GM13977 (cell line): ENCODE measurements at regions not wholly inside any gene's neighbourhood (a gene's known extent, or its start where the extent isn't known, plus 50 kb on each side); places are given as distances from the start of the nearest gene placed in this dataset.

Experiments used
- DNase-seq: peaks from one replicate; pipeline ENCODE4 v3.0.0; 2012; ENCODE audit warnings: low spot score
- in situ Hi-C: fragments of 300-500 bp; cut with MboI; formaldehyde crosslinking; loops from one replicate; pipeline ENCODE4 v1.12.0; 2022; ENCODE audit warnings: low sequenced_read_pairs, low pct_unique_long_range_greater_than_20kb, mixed read lengths, inconsistent platforms; ENCODE audit not compliant: unreplicated experiment
- TF ChIP-seq, protein P1 (sequence below): IDR thresholded peaks from 2 replicates; pipeline ENCODE4 v1.5.1; 2012; ENCODE audit warnings: mild to moderate bottlenecking, control low read depth; ENCODE audit not compliant: insufficient read depth; ENCODE audit errors: extremely low read depth, missing control alignments

DNA sequence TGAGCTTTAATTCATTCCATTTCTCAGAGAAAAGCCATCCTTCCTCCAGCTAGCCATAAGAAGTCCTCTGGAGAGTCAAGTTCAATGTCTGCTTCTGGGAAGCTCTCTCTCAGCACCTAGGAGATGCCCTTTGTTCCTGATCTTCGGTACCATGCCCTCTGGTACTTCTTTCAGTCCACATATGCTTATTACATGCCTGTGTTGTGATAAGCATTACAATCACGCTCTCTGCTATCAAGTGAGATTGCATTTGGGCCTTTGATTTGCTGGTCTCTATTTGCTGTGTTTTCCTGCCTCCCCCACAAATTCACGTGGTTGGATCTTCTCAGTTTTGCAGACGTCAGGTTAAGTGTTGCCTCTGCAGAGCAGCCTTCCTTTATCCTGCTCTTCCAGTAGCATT lies 178.1 kb downstream of the TOX3 start:
- in situ Hi-C loops, result no loop called here
- DNase-seq, result no peak
- TF ChIP-seq, protein P1, sequence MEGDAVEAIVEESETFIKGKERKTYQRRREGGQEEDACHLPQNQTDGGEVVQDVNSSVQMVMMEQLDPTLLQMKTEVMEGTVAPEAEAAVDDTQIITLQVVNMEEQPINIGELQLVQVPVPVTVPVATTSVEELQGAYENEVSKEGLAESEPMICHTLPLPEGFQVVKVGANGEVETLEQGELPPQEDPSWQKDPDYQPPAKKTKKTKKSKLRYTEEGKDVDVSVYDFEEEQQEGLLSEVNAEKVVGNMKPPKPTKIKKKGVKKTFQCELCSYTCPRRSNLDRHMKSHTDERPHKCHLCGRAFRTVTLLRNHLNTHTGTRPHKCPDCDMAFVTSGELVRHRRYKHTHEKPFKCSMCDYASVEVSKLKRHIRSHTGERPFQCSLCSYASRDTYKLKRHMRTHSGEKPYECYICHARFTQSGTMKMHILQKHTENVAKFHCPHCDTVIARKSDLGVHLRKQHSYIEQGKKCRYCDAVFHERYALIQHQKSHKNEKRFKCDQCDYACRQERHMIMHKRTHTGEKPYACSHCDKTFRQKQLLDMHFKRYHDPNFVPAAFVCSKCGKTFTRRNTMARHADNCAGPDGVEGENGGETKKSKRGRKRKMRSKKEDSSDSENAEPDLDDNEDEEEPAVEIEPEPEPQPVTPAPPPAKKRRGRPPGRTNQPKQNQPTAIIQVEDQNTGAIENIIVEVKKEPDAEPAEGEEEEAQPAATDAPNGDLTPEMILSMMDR, result no peak

DNA sequence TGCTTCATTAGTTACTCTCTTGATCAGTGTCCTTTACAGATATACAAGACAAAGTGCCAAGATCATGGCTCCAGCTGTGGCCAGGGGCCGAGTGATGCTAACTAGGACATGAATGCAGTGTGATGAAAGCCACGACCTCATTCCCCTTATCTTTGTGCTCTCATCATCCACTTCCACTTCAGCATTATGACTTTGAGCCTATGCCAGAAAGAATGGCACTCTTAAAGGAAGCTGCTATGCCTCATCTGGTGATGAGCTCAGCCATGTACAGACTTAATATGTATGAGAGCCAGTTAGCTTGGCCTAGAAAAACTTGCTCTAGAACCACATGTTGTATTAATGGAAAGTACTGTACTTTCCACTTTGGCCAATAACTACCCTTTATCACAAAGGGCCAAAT lies 179.1 kb downstream of the TOX3 start:
- DNase-seq, result no peak
- TF ChIP-seq, protein P1, result no peak
- in situ Hi-C loops, result no loop called here

DNA sequence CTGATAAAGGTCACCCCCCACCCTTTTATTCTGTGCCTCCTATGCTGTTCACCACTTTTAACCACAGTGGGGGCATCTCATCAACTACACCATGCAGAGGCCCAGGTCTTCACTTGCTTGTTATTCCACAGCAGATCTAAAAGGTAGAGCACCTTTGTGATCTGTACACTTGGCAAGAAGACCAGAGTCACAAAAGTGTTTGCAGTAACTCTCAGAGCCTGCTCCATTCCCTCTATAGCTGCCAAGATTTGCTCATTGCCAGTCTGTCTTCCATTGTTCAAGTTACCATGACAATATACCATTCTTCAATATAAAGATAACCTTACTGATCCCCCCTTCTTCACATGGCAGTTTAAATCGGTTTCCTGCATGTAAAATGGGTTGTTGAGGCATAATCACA lies 180.0 kb downstream of the TOX3 start:
- no peak for DNase-seq
- in situ Hi-C loops, result no loop called here

DNA sequence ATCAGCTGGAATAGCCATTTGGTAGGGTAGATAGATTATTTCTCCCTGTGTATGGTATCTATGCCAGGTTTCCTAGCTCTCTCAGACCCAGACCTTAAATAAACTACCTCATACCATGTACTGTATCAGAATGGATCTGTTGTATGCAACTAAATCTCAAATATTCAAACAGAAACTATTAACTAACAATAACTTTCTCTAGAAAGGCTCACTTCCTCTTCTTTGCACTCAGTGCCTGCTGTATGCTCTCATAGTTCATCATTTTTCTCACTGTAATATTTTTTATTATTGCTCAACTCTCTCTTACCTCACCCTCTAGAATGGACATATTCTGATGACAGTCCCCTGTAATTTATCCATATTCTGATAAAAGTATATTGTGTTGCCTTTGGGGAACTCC lies 182.4 kb downstream of the TOX3 start:
- DNase-seq, result no peak
- in situ Hi-C loops, result no loop called here
- TF ChIP-seq, protein P1, result no peak

More for the DNA sequence above, 180.0 kb downstream of the TOX3 start:
- TF ChIP-seq, protein P1, result no peak

DNA sequence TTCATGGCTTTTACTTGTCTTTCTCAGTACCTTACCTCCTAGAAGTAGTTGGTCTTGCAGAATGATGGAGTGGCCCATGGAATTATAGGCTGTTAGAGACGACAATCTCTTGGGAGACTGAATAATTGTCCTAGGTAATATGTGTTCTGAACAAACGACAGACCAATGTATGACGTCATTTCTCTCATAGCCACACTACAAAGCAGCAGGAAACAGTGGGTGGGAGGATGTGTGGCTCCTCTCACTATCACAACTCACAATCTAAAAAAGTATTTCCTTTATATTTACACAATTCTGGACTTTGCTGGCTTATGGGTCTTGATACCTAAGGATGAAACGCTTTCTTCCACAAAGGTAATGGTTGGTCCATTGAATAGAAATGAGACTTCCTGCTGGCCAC lies 183.9 kb downstream of the TOX3 start:
- in situ Hi-C loops, result no loop called here
- DNase-seq, result no peak
- TF ChIP-seq, protein P1, result no peak

DNA sequence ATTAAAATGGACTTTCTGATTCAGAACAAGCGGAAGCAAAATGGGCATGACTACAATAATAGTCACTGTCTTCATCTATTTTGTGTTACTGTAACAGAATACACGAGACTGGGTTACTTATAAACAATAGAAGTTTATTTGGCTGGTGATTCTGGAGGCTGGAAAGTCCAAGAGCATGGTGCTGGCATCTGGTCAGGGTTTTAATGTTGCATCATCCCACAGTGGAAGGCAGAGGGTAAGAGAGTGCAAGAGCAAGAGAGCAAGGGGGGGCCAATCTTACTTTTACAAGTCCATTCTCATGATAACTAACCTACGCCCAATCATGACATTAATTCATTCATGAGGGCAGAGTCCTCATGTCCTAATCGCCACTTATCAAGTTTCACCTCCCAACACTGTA lies 189.2 kb downstream of the TOX3 start:
- TF ChIP-seq, protein P1, result no peak
- DNase-seq, result no peak
- in situ Hi-C loops, result no loop called here

DNA sequence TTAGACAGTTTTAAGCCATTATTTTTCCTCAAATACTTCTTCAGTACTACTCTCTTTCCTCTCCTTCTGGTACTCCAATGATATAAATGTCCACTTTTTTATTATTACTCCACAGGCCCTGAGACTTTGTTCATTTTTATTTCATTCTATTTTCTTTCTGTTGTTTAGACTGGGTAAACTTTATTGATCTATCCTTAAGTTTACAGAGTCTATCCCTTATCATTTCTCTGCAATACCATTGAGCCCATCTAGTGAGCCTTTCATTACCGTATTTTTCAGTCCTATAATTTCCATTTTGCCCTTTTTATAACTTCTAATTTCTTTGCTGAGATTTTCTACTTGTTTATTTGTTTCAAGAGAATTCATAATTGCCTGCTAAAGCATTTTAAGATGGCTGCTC lies 193.7 kb downstream of the TOX3 start:
- TF ChIP-seq, protein P1, result no peak
- DNase-seq, result no peak
- in situ Hi-C loops, result no loop called here
